ENCODE measurements at regions not wholly inside any gene's neighbourhood (a gene's known extent, or its start where the extent isn't known, plus 50 kb on each side); places are given as distances from the start of the nearest gene placed in this dataset.
"Not testable (repeated sequence)": the region's sequence is repeated elsewhere in the genome, so short reads cannot be mapped to it uniquely, and the experiment has no call there.

DNA sequence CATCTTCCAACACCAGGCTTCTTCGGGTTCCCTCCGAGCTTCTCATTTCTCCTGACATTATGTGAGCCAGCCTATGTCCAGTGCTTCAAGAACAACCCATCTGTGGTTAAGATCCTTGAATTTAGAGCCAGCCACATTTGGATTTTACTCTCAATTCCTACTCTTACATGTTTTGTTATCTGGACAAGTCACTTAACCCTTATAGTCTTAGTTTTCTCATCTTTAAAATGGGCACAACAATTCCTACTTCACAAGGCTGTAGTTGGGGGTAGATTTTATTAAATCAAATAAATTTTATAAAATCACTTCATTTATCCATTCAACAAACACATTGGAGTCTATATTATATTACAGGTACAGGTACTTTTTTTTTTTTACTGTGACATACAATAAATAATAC lies 105.5 kb upstream of the SLC38A2 start:
- no peak overlapping the region for H3K4me3 ChIP-seq (ENCODE audit: low read depth, low read length)
- no peak overlapping the region for H3K9ac ChIP-seq (ENCODE audit: low read length)
- H3K27ac ChIP-seq (ENCODE audit: low read depth, low read length): no peak overlapping the region
- no peaks in the 10 kb centered on the region for H3K27me3 ChIP-seq (ENCODE audit: control insufficient read depth, insufficient read depth, low read length)
- peaks cover 18% of the 10 kb centered on the region for H3K4me1 ChIP-seq (ENCODE audit: control insufficient read depth, insufficient read depth, low read length)
- no peaks in the 10 kb centered on the region for H3K36me3 ChIP-seq (ENCODE audit: control insufficient read depth, insufficient read depth, low read length)
- H3K9me3 ChIP-seq (ENCODE audit: control insufficient read depth, insufficient read depth, low read depth, low read length): no peaks in the 10 kb centered on the region

DNA sequence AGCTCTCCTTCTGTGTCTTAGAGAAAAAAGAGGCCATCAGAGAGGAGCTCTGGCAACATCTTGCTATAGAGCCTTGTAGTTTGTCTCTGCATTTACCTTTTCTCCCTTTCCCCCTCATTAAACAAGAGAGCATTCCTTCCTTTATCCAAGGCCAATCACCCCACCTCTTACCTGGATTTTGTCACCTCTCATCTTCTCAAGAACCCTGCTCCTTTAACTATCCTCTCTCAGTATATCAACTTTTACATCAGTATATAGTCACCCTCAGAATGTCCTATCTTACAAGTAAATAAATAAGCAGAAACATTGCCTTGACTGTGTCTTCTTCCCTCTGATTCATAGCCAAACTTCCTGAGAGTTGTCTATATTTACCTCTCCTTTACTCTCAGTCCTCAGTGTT lies 105.0 kb upstream of the SLC38A2 start:
- Histone ChIP-seq H3K4me1 (ENCODE audit: control insufficient read depth, insufficient read depth, low read length) (peaks cover 14% of the 10 kb centered on the region), H3K9me3 (ENCODE audit: control insufficient read depth, insufficient read depth, low read depth, low read length) (no peaks in the 10 kb centered on the region), H3K36me3 (ENCODE audit: control insufficient read depth, insufficient read depth, low read length) (no peaks in the 10 kb centered on the region), H3K9ac (ENCODE audit: low read length) (no peak overlapping the region), H3K4me3 (ENCODE audit: low read depth, low read length) (no peak overlapping the region), H3K27ac (ENCODE audit: low read depth, low read length) (no peak overlapping the region), H3K27me3 (ENCODE audit: control insufficient read depth, insufficient read depth, low read length) (no peaks in the 10 kb centered on the region)

DNA sequence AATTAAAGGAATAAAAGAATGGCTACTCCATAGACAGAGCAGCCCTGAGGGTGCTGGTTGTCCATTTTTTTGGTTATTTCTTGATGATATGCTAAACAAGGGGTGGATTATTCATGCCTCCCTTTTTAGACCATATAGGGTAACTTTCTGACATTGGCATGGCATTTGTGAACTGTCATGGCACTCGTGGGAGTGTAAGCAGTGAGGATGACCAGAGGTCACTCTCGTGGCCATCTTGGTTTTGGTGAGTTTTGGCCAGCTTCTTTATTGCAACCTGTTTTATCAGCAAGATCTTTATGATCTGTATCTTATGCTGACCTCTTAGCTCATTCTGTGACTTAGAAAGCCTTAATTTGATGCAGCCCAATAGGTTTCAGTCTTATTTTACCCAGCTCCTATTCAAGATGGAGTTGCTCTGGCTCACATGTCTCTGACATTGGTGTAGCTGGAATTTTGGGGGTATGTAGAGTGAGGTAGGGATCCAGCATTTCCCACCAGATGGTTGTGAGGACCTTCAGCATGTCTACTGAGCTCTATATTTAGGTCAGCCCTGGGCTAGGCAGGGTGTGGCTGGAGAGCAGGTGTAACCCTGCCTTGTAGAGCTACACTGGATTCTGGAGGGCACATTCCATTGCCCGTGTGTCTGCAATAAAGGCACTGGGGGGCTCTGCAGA lies 103.5 kb upstream of the SLC38A2 start:
- H3K9ac ChIP-seq (ENCODE audit: low read length): no peak overlapping the region
- no peaks in the 10 kb centered on the region for H3K27me3 ChIP-seq (ENCODE audit: control insufficient read depth, insufficient read depth, low read length)
- H3K9me3 ChIP-seq (ENCODE audit: control insufficient read depth, insufficient read depth, low read depth, low read length): no peaks in the 10 kb centered on the region
- no peak overlapping the region for H3K4me3 ChIP-seq (ENCODE audit: low read depth, low read length)
- H3K27ac ChIP-seq (ENCODE audit: low read depth, low read length): no peak overlapping the region
- H3K36me3 ChIP-seq (ENCODE audit: control insufficient read depth, insufficient read depth, low read length): no peaks in the 10 kb centered on the region
- peaks cover 9% of the 10 kb centered on the region for H3K4me1 ChIP-seq (ENCODE audit: control insufficient read depth, insufficient read depth, low read length)

DNA sequence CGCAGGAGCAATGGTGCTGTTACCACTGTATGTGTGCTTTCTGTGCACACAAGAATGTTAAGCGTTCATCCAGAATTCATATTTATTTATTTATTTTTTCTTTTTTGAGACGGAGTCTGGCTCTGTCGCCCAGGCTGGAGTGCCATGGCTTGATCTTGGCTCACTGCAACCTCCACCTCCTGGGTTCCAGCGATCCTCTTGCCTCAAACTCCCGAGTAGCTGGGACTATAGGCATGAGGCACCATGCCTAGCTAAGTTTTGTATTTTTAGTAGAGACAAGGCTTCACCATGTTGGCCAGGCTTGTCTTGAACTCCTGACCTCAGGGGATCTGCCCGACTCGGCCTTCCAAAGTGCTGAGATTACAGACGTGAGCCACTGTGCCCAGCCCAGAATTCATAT lies 101.8 kb upstream of the SLC38A2 start:
- not testable (repeated sequence) for H3K4me1 ChIP-seq (ENCODE audit: control insufficient read depth, insufficient read depth, low read length)

DNA sequence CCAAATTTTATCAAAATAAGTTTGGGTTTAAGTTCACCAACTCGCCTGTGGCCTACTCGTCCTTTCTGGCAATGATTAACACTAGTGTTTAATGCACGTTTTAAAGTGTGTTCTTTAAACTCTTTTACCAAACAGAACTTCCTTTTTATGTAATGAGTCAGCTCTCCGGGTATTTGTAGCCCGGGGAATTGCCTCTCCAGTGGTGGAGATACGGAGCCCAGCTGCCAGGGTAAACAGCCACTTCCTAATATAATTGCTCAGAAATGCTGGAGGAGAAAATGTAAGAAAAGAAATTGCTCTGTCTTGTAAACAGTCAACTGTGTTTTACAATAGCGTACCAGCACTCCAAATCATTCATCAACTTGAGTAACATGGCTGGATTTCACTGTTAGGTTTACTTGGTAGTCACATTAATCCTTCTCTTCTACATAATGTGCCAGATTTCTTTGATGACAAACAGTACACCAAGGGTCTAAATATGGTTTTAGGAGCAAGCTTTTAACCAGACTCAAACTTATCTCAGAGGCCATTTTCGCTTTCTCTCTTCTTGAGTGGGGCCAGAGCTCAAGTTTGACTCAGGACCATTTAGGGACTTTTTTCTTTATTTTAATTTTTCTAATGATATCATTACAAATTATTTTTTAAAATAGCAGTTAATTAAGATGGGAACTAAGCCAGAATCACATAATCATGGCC lies 101.2 kb upstream of the SLC38A2 start:
- peaks cover 9% of the 10 kb centered on the region for H3K4me1 ChIP-seq (ENCODE audit: control insufficient read depth, insufficient read depth, low read length)
- peak overlapping the region; percentile 3; the same call in 1 of the 2 replicates for H3K4me3 ChIP-seq (ENCODE audit: low read depth, low read length)
- H3K27ac ChIP-seq (ENCODE audit: low read depth, low read length): 0 out of 2 replicates have a peak overlapping the region, but pooled peaks have one; percentile 31
- no peaks in the 10 kb centered on the region for H3K9me3 ChIP-seq (ENCODE audit: control insufficient read depth, insufficient read depth, low read depth, low read length)
- H3K27me3 ChIP-seq (ENCODE audit: control insufficient read depth, insufficient read depth, low read length): no peaks in the 10 kb centered on the region
- H3K36me3 ChIP-seq (ENCODE audit: control insufficient read depth, insufficient read depth, low read length): no peaks in the 10 kb centered on the region
- no peak overlapping the region for H3K9ac ChIP-seq (ENCODE audit: low read length)

More for the DNA sequence above, 101.8 kb upstream of the SLC38A2 start:
- H3K36me3 ChIP-seq (ENCODE audit: control insufficient read depth, insufficient read depth, low read length); H3K4me3 ChIP-seq (ENCODE audit: low read depth, low read length); H3K9ac ChIP-seq (ENCODE audit: low read length); H3K27ac ChIP-seq (ENCODE audit: low read depth, low read length); H3K27me3 ChIP-seq (ENCODE audit: control insufficient read depth, insufficient read depth, low read length); H3K9me3 ChIP-seq (ENCODE audit: control insufficient read depth, insufficient read depth, low read depth, low read length): not testable (repeated sequence)

DNA sequence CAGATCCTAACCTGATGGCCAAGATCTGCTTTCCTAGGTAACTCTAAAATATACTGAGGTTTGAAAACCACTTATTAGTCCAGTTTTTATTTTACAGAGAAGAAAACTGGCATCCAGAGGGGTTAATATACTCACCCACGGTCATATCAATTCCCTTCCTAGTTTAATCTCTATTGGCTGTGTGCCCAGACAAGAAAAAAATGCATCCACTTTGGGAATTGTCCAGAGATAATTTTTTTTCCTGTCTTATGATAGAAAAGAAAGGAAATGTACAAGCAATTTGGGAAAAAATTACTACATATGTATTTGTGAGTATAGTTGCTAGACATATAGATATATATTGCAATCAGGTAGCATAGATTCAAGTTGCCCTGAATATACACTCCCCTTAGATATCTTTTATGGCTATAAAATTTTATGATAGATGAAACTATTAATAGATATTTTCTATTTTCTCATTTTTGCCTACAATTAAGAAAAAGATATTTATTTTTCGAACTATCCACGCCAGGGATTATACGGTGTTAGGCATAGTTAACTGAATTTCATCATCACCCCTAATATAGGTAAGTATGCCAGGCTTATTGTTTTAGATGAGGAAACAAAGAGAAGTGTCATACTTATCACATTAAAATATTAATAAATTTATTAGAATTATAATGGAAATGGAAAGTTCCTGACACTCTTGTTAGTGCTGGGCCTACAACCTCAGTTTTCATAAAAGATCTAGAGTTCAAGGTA lies 100.5 kb upstream of the SLC38A2 start:
- 0 out of 2 replicates have a peak overlapping the region, but pooled peaks have one; percentile 3 for H3K4me3 ChIP-seq (ENCODE audit: low read depth, low read length)
- 0 out of 2 replicates have a peak overlapping the region, but pooled peaks have one; percentile 31 for H3K27ac ChIP-seq (ENCODE audit: low read depth, low read length)
- no peaks in the 10 kb centered on the region for H3K9me3 ChIP-seq (ENCODE audit: control insufficient read depth, insufficient read depth, low read depth, low read length)
- no peak overlapping the region for H3K9ac ChIP-seq (ENCODE audit: low read length)
- H3K36me3 ChIP-seq (ENCODE audit: control insufficient read depth, insufficient read depth, low read length): no peaks in the 10 kb centered on the region
- peaks cover 9% of the 10 kb centered on the region for H3K4me1 ChIP-seq (ENCODE audit: control insufficient read depth, insufficient read depth, low read length)
- no peaks in the 10 kb centered on the region for H3K27me3 ChIP-seq (ENCODE audit: control insufficient read depth, insufficient read depth, low read length)

DNA sequence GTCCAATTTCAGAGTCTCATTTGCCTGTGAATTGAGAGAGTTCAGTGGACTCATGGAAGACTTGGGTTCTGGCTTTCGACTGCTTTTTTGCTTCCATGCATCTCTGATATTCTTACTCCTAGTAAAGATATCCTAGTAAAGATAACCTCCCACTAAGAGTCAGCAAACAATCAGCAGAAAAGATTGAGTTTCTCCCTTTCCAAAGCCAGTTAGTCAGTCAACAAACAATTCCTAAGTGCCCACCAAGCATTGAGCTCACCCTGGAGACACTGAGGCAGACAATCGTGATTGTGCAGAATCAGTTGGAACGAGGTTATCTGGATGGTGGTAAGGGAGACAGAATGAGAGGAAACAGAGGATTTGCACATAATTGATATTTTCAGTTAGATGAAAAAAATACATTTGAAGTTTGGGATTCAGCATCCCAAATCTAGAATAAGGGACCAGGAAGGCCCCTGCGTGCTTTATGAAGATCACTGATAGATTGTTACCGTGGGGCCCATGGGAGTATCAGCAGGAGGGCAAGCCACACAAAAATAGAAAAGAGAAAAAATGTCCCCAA lies 99.7 kb upstream of the SLC38A2 start:
- Histone ChIP-seq H3K36me3 (ENCODE audit: control insufficient read depth, insufficient read depth, low read length) (no peaks in the 10 kb centered on the region), H3K4me3 (ENCODE audit: low read depth, low read length) (no peak overlapping the region), H3K27ac (ENCODE audit: low read depth, low read length) (no peak overlapping the region), H3K9me3 (ENCODE audit: control insufficient read depth, insufficient read depth, low read depth, low read length) (no peaks in the 10 kb centered on the region), H3K4me1 (ENCODE audit: control insufficient read depth, insufficient read depth, low read length) (peaks cover 6% of the 10 kb centered on the region), H3K27me3 (ENCODE audit: control insufficient read depth, insufficient read depth, low read length) (no peaks in the 10 kb centered on the region), H3K9ac (ENCODE audit: low read length) (no peak overlapping the region)

DNA sequence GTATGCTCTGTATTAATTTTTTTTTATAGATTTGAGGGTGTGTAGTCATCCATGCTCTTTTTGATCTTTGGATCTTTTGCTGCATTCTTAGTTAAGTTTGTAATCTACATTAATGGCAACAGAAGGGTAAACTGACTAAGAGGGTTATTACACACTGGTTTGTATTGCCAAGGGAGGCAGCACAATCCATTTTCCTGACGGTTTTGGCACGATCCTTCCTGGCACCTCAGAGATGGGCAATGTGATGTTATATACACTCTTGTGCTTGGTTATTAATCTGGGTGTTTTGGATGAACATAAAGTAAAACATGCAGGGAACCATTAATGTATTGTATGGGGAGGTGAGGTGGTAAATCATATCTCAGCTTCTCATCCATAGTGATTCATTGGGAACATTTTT lies 98.8 kb upstream of the SLC38A2 start:
- H3K36me3 ChIP-seq (ENCODE audit: control insufficient read depth, insufficient read depth, low read length): no peaks in the 10 kb centered on the region
- no peaks in the 10 kb centered on the region for H3K27me3 ChIP-seq (ENCODE audit: control insufficient read depth, insufficient read depth, low read length)
- no peak overlapping the region for H3K9ac ChIP-seq (ENCODE audit: low read length)
- H3K27ac ChIP-seq (ENCODE audit: low read depth, low read length): no peak overlapping the region
- no peak overlapping the region for H3K4me3 ChIP-seq (ENCODE audit: low read depth, low read length)
- peaks cover 6% of the 10 kb centered on the region for H3K4me1 ChIP-seq (ENCODE audit: control insufficient read depth, insufficient read depth, low read length)
- H3K9me3 ChIP-seq (ENCODE audit: control insufficient read depth, insufficient read depth, low read depth, low read length): no peaks in the 10 kb centered on the region

DNA sequence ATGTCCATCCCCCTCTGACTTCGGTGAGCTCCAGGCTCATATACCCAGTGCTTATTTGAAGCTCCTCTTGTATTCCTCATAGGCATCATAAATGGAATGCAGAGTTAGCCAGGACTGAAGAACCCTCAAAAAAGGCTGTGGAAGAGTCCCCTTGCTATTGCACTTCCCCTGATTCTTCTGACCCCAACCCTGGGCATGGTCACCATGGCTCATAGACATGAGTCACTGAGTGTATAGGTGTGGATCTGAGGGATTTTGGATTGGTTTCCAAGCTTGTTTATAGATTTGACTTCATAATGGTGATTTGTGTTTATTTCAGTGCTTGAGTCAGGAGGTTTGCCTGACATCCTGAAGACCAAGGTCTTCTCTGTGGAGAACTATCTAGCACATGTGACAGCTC lies 98.4 kb upstream of the SLC38A2 start:
- Histone ChIP-seq H3K27me3 (ENCODE audit: control insufficient read depth, insufficient read depth, low read length) (no peaks in the 10 kb centered on the region), H3K36me3 (ENCODE audit: control insufficient read depth, insufficient read depth, low read length) (no peaks in the 10 kb centered on the region), H3K4me3 (ENCODE audit: low read depth, low read length) (no peak overlapping the region), H3K9me3 (ENCODE audit: control insufficient read depth, insufficient read depth, low read depth, low read length) (no peaks in the 10 kb centered on the region), H3K27ac (ENCODE audit: low read depth, low read length) (no peak overlapping the region), H3K4me1 (ENCODE audit: control insufficient read depth, insufficient read depth, low read length) (peaks cover 6% of the 10 kb centered on the region), H3K9ac (ENCODE audit: low read length) (no peak overlapping the region)

DNA sequence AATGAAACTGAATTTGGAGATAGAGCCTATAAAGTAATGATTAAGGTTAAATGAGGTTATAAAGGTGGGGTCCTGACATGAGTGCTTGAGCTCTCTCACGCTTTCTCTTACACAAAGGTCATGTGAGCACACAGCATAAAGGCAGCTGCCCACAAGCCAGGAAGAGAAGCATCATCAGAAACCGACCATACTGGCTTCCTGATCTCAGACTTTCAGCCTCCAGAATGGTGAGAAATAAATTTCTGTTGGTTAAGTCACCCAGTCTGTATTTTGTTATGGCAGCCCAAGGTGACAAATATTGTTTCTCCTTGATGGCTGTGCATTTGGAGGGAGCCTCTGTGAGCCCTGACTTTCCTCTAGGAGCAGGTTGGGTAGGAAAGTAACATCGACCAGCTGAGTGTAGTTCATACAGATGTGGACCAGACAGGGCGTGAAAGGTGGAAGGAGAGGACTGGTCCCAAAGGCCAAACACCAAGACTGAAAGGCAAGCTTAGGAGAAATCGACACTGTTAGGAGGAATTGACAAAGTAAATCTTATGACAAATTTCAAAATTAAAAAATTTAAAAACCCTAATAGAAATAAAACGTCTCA lies 97.6 kb upstream of the SLC38A2 start:
- Histone ChIP-seq H3K4me3 (ENCODE audit: low read depth, low read length) (no peak overlapping the region), H3K9ac (ENCODE audit: low read length) (no peak overlapping the region), H3K9me3 (ENCODE audit: control insufficient read depth, insufficient read depth, low read depth, low read length) (peaks cover 5% of the 10 kb centered on the region; the same call in 1 of the 2 replicates), H3K27ac (ENCODE audit: low read depth, low read length) (no peak overlapping the region), H3K4me1 (ENCODE audit: control insufficient read depth, insufficient read depth, low read length) (peaks cover 6% of the 10 kb centered on the region), H3K36me3 (ENCODE audit: control insufficient read depth, insufficient read depth, low read length) (no peaks in the 10 kb centered on the region), H3K27me3 (ENCODE audit: control insufficient read depth, insufficient read depth, low read length) (no peaks in the 10 kb centered on the region)

All from HUES6 (cell line).